Karpas-422 (cell line): ENCODE measurements at regions not wholly inside any gene's neighbourhood (a gene's known extent, or its start where the extent isn't known, plus 50 kb on each side); places are given as distances from the start of the nearest gene placed in this dataset.
"Not testable (repeated sequence)": the region's sequence is repeated elsewhere in the genome, so short reads cannot be mapped to it uniquely, and the experiment has no call there.

Source experiments
- DNase-seq: peaks from one replicate; pipeline ENCODE4 v3.0.0-alpha.2; 2015
- H2AFZ ChIP-seq: fragments of 200-600 bp; sonication (generic); 2 replicates; pipeline ENCODE4 v1.6.1; 2014; ENCODE audit warnings: antibody characterized with exemption, low read length, mixed read lengths
- H3K27ac ChIP-seq: fragments of 200-600 bp; sonication (generic); 2 replicates; pipeline ENCODE4 v1.5.1; 2014; ENCODE audit warnings: mild to moderate bottlenecking, low read length, moderate library complexity
- H3K27me3 ChIP-seq: fragments of 200-600 bp; sonication (generic); 2 replicates; pipeline ENCODE4 v1.6.1; 2014; ENCODE audit warnings: low read length, mixed read lengths
- H3K36me3 ChIP-seq: fragments of 200-600 bp; sonication (generic); 2 replicates; pipeline ENCODE4 v1.6.1; 2014; ENCODE audit warnings: low read length, mixed read lengths; ENCODE audit not compliant: insufficient read depth
- H3K4me1 ChIP-seq: fragments of 200-600 bp; sonication (generic); 2 replicates; pipeline ENCODE4 v1.6.1; 2014; ENCODE audit warnings: mild to moderate bottlenecking, low read length, mixed read lengths
- H3K4me2 ChIP-seq: fragments of 200-600 bp; sonication (generic); 2 replicates; pipeline ENCODE4 v1.6.1; 2014; ENCODE audit warnings: low read length, low read depth, mild to moderate bottlenecking; ENCODE audit not compliant: poor library complexity, severe bottlenecking
- H3K4me3 ChIP-seq: fragments of 200-600 bp; sonication (generic); 2 replicates; pipeline ENCODE4 v1.5.1; 2014; ENCODE audit warnings: mild to moderate bottlenecking, antibody characterized with exemption, low read length, mixed read lengths
- H3K79me2 ChIP-seq: fragments of 200-600 bp; sonication (generic); 2 replicates; pipeline ENCODE4 v1.6.1; 2014; ENCODE audit warnings: mild to moderate bottlenecking, low read length, mixed read lengths
- H3K9ac ChIP-seq: fragments of 200-600 bp; sonication (generic); 2 replicates; pipeline ENCODE4 v1.6.0; 2014; ENCODE audit warnings: low read length
- H3K9me2 ChIP-seq: fragments of 200-600 bp; sonication (generic), shearing (Covaris generic); replicated peaks from 2 replicates; pipeline ENCODE4 v1.6.0; 2014; ENCODE audit warnings: mild to moderate bottlenecking, low read length, moderate library complexity; ENCODE audit not compliant: insufficient read depth
- H3K9me3 ChIP-seq: fragments of 300-700, 200-600 bp; sonication (generic); 2 replicates; pipeline ENCODE4 v1.6.1; 2014; ENCODE audit warnings: low read length, mixed read lengths
- H4K20me1 ChIP-seq: fragments of 200-600 bp; sonication (generic); 2 replicates; pipeline ENCODE4 v1.6.1; 2014; ENCODE audit warnings: mild to moderate bottlenecking, antibody characterized with exemption, low read length, low read depth; ENCODE audit not compliant: insufficient read depth

- no peaks in the 10 kb centered on the region for H4K20me1 ChIP-seq
- no peak overlapping the region for H2AFZ ChIP-seq
- peaks cover 21% of the 10 kb centered on the region for H3K9me3 ChIP-seq
- no peak overlapping the region for H3K9ac ChIP-seq
- no peak overlapping the region for H3K27ac ChIP-seq
- no peak overlapping the region for H3K4me3 ChIP-seq
- no peaks in the 10 kb centered on the region for H3K9me2 ChIP-seq
- no peaks in the 10 kb centered on the region for H3K27me3 ChIP-seq
- H3K4me2 ChIP-seq = no peak overlapping the region
- H3K36me3 ChIP-seq = no peaks in the 10 kb centered on the region
- H3K4me1 ChIP-seq = no peaks in the 10 kb centered on the region
- H3K79me2 ChIP-seq = no peaks in the 10 kb centered on the region
- no peak for DNase-seq
These were observed 1396.2 kb downstream of the CDH8 start for GRCh38 chr16:60640038-60640437.

- not testable (repeated sequence) for H2AFZ ChIP-seq, H3K27me3 ChIP-seq, H3K4me3 ChIP-seq, H3K36me3 ChIP-seq, DNase-seq, H3K4me2 ChIP-seq, H4K20me1 ChIP-seq, H3K79me2 ChIP-seq, H3K9ac ChIP-seq, H3K27ac ChIP-seq, H3K4me1 ChIP-seq, H3K9me2 ChIP-seq
- peaks cover 25% of the 10 kb centered on the region for H3K9me3 ChIP-seq
These were observed 1399.6 kb downstream of the CDH8 start for GRCh38 chr16:60636636-60637035.

GRCh38 chr16:60636117-60636516 lies 1400.1 kb downstream of the CDH8 start:
- no peak for DNase-seq
- Histone ChIP-seq H3K4me1 (no peaks in the 10 kb centered on the region), H3K27me3 (no peaks in the 10 kb centered on the region), H3K9ac (no peak overlapping the region), H3K9me2 (no peaks in the 10 kb centered on the region), H3K36me3 (no peaks in the 10 kb centered on the region), H4K20me1 (no peaks in the 10 kb centered on the region), H3K4me2 (no peak overlapping the region), H3K79me2 (no peaks in the 10 kb centered on the region), H3K4me3 (no peak overlapping the region), H3K9me3 (peaks cover 26% of the 10 kb centered on the region), H2AFZ (no peak overlapping the region), H3K27ac (no peak overlapping the region)

GRCh38 chr16:60635548-60635947 lies 1400.7 kb downstream of the CDH8 start:
- Histone ChIP-seq H3K4me2 (no peak overlapping the region), H3K79me2 (no peaks in the 10 kb centered on the region), H3K4me3 (no peak overlapping the region), H3K27ac (no peak overlapping the region), H2AFZ (no peak overlapping the region), H3K4me1 (no peaks in the 10 kb centered on the region), H3K36me3 (no peaks in the 10 kb centered on the region), H4K20me1 (no peaks in the 10 kb centered on the region), H3K9ac (no peak overlapping the region), H3K9me2 (no peaks in the 10 kb centered on the region), H3K9me3 (peaks cover 30% of the 10 kb centered on the region), H3K27me3 (no peaks in the 10 kb centered on the region)
- DNase-seq = no peak

GRCh38 chr16:60611844-60612243 lies 1424.4 kb downstream of the CDH8 start:
- H3K27me3 ChIP-seq = no peaks in the 10 kb centered on the region
- H3K9ac ChIP-seq = no peak overlapping the region
- no peaks in the 10 kb centered on the region for H3K79me2 ChIP-seq
- H3K9me3 ChIP-seq = peaks cover 36% of the 10 kb centered on the region
- no peak overlapping the region for H3K27ac ChIP-seq
- no peaks in the 10 kb centered on the region for H4K20me1 ChIP-seq
- no peaks in the 10 kb centered on the region for H3K9me2 ChIP-seq
- H3K36me3 ChIP-seq = no peaks in the 10 kb centered on the region
- DNase-seq = no peak
- no peak overlapping the region for H3K4me2 ChIP-seq
- H3K4me1 ChIP-seq = no peaks in the 10 kb centered on the region
- H3K4me3 ChIP-seq = no peak overlapping the region
- H2AFZ ChIP-seq = no peak overlapping the region

- Histone ChIP-seq H2AFZ (no peak overlapping the region), H3K36me3 (no peaks in the 10 kb centered on the region; the same call in 1 of the 2 replicates), H3K9me2 (no peaks in the 10 kb centered on the region), H3K4me1 (no peaks in the 10 kb centered on the region), H4K20me1 (no peaks in the 10 kb centered on the region), H3K4me3 (no peak overlapping the region), H3K9ac (no peak overlapping the region), H3K4me2 (no peak overlapping the region), H3K27me3 (no peaks in the 10 kb centered on the region), H3K9me3 (peaks cover 29% of the 10 kb centered on the region), H3K79me2 (no peaks in the 10 kb centered on the region), H3K27ac (no peak overlapping the region)
- DNase-seq = no peak
These were observed 1427.3 kb downstream of the CDH8 start for GRCh38 chr16:60608971-60609370.

GRCh38 chr16:60605652-60606051 lies 1430.6 kb downstream of the CDH8 start:
- not testable (repeated sequence) for H3K79me2 ChIP-seq
- peaks cover 27% of the 10 kb centered on the region for H3K9me3 ChIP-seq

GRCh38 chr16:60605176-60605575 lies 1431.1 kb downstream of the CDH8 start:
- H3K36me3 ChIP-seq = no peaks in the 10 kb centered on the region; the same call in 1 of the 2 replicates
- H3K79me2 ChIP-seq = no peaks in the 10 kb centered on the region
- H2AFZ ChIP-seq = no peak overlapping the region
- H3K4me3 ChIP-seq = no peak overlapping the region
- no peak overlapping the region for H3K9ac ChIP-seq
- DNase-seq = no peak
- H3K4me1 ChIP-seq = no peaks in the 10 kb centered on the region
- peaks cover 27% of the 10 kb centered on the region for H3K9me3 ChIP-seq
- H3K4me2 ChIP-seq = no peak overlapping the region
- no peaks in the 10 kb centered on the region for H3K27me3 ChIP-seq
- H4K20me1 ChIP-seq = no peaks in the 10 kb centered on the region
- H3K9me2 ChIP-seq = no peaks in the 10 kb centered on the region
- no peak overlapping the region for H3K27ac ChIP-seq

More at GRCh38 chr16:60605652-60606051, 1430.6 kb downstream of the CDH8 start:
- H3K27me3 ChIP-seq, H3K4me1 ChIP-seq, H2AFZ ChIP-seq, H4K20me1 ChIP-seq, H3K36me3 ChIP-seq, H3K4me3 ChIP-seq, H3K4me2 ChIP-seq, H3K9me2 ChIP-seq, DNase-seq, H3K9ac ChIP-seq, H3K27ac ChIP-seq: not testable (repeated sequence)

- no peak for DNase-seq
- H2AFZ ChIP-seq = no peak overlapping the region
- no peaks in the 10 kb centered on the region for H3K36me3 ChIP-seq
- H3K27me3 ChIP-seq = no peaks in the 10 kb centered on the region
- no peak overlapping the region for H3K27ac ChIP-seq
- H3K9me3 ChIP-seq = no peaks in the 10 kb centered on the region; the same call in none of the 2 replicates
- H3K4me3 ChIP-seq = no peak overlapping the region
- no peaks in the 10 kb centered on the region for H4K20me1 ChIP-seq
- no peaks in the 10 kb centered on the region for H3K9me2 ChIP-seq
- no peaks in the 10 kb centered on the region for H3K79me2 ChIP-seq
- H3K4me2 ChIP-seq = no peak overlapping the region
- no peak overlapping the region for H3K9ac ChIP-seq
- no peaks in the 10 kb centered on the region for H3K4me1 ChIP-seq
These were observed 1449.7 kb downstream of the CDH8 start for GRCh38 chr16:60586493-60586892.
